GM18867 (cell line): ENCODE measurements at regions not wholly inside any gene's neighbourhood (a gene's known extent, or its start where the extent isn't known, plus 50 kb on each side); places are given as distances from the start of the nearest gene placed in this dataset.
A peak's percentile ranks its signal among the peaks of the same experiment; 100 is the strongest.

Source experiments
- ATAC-seq: cut with Tn5 transposase; IDR thresholded peaks from one replicate; pipeline ENCODE4 v1.9.1; 2021; ENCODE audit warnings: mild to moderate bottlenecking, moderate library complexity; ENCODE audit not compliant: unreplicated experiment

DNA sequence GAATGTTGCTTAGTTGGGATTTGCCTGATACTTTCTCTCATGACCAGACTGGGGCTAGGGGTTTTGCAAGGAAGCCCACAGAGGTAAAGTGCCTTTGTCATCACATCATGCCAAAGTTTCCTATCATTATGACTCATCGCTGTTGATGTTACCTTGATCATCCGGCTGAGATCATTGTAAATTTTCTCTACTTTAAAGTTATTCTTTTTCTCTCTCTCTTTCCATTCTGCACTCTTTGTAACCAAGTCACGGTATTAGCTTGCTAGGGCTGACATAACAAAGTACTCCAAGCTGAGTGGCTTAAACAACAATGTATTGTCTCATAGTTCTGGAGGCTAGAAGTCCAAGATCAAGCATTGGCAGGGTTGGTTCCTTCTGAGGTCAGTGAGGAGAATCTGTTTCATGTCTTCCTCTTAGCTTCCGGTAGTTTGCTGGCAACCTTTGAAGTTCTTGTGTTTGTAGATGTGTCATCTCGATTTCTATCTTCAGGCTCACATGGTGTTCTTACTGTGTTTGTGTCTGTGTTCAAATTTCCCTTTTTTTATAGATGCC lies 113.0 kb downstream of the DTHD1 start:
- ATAC-seq: peak; percentile 93

DNA sequence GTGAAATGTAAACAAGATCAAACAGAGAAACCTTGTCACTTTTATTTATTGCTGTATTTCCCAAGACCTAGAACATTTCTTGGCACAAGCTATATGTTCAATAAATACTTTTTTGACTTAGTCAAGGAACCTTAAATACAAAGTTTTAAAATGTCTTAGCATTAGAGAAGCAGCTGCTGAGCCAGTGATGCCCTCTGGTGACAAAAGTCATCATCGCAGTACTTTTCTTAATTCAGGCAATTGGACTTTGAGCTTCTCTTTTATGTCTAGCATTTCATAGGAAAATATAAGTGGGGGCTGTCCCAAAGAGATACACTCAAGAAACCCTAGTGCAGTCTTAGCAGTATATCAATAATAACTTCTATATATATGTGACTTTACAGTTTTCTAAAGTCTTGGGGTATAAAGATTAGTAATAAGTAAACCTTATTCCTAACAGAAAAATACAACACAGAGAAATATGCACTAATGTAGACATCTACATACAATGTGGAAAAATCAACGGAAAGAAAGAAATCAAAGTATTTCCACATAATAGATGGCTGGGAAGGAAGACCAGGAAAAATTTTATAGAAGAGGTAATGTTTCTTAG lies 118.4 kb downstream of the DTHD1 start:
- ATAC-seq: peak; percentile 73

GRCh38 chr4:36402008-36402758 lies 120.8 kb downstream of the DTHD1 start:
- no peak for ATAC-seq

- no peak for ATAC-seq
Measured at GRCh38 chr4:36411338-36411737, 129.9 kb downstream of the DTHD1 start.

GRCh38 chr4:36414248-36414647 lies 132.8 kb downstream of the DTHD1 start:
- no peak for ATAC-seq

DNA sequence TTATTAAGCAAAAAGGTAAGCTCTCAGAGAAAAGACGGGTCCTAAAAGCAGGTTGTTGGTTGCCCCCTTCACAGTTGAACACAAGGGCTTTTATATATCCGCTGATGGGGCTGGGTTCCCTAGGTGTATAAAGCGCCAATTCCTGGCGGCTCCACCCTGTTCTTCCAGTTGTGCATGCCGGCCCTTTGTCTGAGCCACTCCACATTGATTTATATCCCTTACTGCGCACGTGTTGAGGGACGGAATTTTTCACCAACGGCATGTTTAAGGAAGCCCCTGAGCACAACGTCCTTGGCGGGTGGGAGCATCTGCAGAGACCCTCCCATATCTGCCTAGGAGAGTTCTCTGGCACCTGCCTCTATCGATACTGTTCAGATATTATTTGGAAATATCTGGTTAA lies 135.7 kb downstream of the DTHD1 start:
- no peak for ATAC-seq

DNA sequence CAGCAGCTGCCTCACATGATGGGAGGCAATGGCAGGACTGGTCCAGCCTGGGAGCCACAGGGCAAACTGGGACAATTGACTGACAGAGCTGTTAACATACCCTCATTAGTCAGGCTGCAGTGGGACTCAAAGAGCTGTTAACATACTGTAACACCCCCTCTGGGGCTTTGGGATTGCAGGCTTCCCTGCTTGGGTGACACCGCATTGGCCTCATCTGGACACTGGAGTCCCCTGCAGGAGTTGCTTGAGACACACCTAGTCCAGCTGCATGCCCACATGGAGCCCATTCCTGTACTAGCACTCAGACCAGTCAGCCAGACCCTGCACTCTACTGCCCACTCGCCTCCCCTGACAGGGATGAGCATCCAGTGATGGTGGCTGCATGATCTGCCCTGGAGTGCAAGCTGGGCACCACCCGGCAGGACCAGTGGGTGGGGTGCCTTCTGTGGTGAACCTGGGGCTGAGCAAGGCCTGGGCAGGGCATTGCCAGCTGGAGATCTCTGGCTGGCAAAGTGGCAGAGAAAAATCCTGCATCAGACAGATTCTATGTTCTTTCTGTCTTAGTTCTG lies 138.8 kb downstream of the DTHD1 start:
- no peak for ATAC-seq

DNA sequence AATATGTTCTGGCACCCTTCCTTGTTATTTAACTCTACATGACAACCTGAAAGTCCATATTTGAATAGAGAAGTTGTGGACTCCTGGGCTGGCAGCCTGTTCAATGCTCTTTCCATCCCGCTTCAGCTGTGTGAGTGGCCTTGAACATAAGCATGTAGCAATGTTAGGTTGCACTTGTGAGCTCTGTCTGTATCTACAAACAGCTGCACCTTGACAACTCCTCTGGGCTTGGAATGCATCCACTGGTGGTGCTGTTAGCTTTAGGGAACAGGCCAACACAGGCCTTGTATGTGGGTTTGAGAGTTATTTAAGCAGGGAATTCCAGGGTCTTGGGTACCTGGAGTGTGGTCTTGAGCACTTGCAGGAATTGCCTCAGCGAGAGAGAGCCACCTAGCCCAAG lies 141.2 kb downstream of the DTHD1 start:
- ATAC-seq: no peak

GRCh38 chr4:36426741-36427140 lies 145.3 kb downstream of the DTHD1 start:
- ATAC-seq: no peak

- no peak for ATAC-seq
Measured at GRCh38 chr4:36427696-36428095, 146.3 kb downstream of the DTHD1 start.

DNA sequence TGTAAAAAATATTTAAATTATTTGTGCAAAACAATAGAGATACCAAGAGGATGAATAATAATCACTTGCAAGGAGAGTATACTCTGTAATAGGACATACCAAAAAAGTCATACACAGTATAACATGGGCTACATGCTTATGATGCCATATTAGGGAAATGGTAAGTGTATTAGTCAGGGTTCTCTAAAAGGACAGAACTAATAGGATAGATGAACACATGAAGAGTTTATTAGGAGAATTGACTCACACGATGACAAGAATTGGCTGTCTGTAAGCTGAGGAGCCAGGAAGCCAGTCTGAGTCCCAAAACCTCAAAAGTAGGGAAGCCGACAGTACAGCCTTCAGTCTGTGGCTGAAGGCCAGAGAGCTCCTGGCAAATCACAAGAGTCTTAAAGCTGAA lies 151.2 kb downstream of the DTHD1 start:
- ATAC-seq: no peak

- ATAC-seq: no peak
Measured at GRCh38 chr4:36439556-36439955, 158.1 kb downstream of the DTHD1 start.

- no peak for ATAC-seq
Measured at GRCh38 chr4:36445480-36445879, 164.1 kb downstream of the DTHD1 start.

DNA sequence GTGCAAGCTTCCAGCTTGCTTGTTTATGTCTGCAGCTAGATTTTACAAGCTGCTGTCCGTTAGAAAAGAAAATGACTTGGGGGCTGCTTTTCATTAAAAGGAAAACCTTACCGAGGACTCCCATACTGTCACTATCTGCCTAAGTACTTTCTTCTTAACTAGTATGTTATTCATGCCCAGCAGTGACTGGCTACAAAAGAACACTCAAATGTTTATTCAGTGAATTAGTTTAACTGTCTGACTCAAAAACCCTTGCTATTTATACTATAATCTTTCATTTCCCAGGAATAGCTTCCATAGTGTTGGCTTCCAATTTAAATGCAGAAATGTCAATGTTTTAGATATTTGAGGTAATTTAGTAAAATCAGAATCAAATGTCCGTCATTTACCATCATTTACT lies 164.9 kb downstream of the DTHD1 start:
- ATAC-seq: no peak

DNA sequence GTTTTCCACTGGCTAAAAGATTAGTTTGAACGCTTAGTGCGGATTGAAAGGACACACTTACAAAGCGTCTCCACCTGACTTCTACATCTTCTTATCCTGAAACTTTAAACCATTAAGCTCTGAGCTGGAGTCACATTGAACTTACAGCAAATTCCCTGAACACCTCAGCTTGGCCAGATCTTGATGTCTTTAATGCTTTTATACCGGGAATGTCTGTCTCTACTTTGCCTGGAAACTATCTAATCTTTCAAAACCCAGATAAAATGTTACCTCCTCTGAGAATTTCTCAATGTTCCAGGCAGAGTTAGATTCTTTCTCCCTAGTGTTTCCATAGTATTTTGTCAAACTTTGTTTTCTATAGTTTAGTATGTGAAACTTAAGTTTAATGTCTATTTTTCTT lies 179.9 kb downstream of the DTHD1 start:
- ATAC-seq: no peak

GRCh38 chr4:36467670-36468069 lies 186.3 kb downstream of the DTHD1 start:
- ATAC-seq: no peak

DNA sequence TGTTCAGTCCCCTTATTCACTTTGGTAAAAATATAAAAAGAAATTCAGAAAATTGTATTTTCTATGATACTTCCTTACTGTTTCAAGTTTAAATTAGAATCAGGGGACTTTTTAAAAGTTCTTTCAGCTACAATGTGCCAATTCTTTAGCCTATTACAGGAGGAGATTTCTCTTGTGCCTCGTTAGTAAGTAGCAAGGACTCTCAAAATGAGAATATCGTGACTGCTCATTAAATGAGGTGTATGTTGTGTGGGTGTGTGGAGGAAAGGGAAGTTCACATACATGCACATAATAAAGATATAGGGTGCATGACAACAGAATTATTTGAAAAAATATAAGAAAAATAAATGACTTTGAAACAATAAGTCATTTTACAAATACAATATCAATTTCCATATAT lies 190.5 kb downstream of the DTHD1 start:
- no peak for ATAC-seq

GRCh38 chr4:36476135-36476534 lies 194.7 kb downstream of the DTHD1 start:
- ATAC-seq: no peak

DNA sequence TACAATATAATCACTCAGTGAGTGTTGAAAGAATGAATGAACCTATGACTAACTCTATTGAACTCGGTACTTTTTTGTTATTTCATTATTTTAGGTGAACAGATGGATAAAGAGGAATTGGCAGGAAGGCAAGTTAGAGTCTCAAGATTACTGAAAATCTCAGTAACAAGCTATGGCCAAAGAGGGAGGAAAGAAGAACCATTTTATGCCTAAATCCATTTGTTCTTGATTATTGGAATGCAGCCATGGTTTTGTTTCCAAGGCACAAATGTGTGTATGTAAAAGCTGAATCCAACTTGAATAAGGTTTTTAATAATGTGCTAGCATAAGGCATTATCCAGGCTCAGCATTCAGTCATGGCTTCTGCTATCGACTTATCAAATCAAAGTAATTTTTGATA lies 196.4 kb downstream of the DTHD1 start:
- ATAC-seq: no peak

GRCh38 chr4:36485885-36486284 lies 204.5 kb downstream of the DTHD1 start:
- ATAC-seq: no peak

DNA sequence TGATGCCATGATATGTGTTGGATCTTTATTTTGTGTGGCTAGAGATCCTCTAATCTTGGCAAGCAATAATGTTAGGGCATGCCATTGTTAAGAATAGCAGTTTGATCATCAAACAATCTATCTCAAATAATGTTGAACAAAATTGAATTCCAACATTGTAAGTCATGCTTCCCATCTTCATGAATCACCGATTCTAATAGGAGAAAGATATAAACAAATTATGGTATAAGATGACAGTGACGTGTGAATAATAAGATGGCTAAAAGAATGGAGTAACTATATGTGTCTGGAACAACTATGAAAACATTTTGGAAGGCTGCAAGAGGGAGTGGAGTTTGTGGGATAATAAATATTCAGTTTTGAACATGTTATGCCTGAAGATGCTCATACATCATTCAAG lies 208.4 kb downstream of the DTHD1 start:
- ATAC-seq: no peak

DNA sequence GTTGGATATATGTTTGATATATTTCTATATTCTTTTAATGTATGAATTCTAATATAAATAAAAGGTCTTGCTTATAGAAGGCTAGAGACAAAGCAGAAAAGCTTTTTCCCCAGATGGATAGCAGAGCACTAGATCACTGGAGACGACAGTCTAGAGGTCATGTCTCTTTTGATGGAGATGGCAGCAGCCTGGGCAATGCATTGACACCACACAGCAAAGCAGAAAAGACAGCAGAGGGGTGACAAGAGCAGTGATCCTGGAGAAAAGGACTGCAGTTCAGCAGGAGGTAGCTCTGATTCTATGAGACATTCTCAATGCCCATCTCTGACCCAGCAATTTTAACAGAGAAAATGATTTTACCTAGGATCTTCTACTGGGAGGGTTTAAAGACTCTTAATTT lies 210.6 kb downstream of the DTHD1 start:
- no peak for ATAC-seq
